PFSK-1 (cell line): ENCODE measurements at regions not wholly inside any gene's neighbourhood (a gene's known extent, or its start where the extent isn't known, plus 50 kb on each side); places are given as distances from the start of the nearest gene placed in this dataset.

Experiments
- POLR2AphosphoS5 ChIP-seq: IDR thresholded peaks from 2 replicates; pipeline ENCODE4 v1.6.1; 2012; ENCODE audit warnings: low read depth, mild to moderate bottlenecking, control low read depth, low read length, moderate library complexity
- TAF1 ChIP-seq: IDR thresholded peaks from 2 replicates; pipeline ENCODE4 v1.6.1; 2012; ENCODE audit warnings: low read length, control low read depth, borderline replicate concordance; ENCODE audit not compliant: insufficient read depth

- TF ChIP-seq TAF1 (no peak), POLR2AphosphoS5 (no peak)
Measured at GRCh38 chr16:26645614-26646013, 421.1 kb upstream of the C16orf82 start.
